B cell (primary cell): ENCODE measurements at regions not wholly inside any gene's neighbourhood (a gene's known extent, or its start where the extent isn't known, plus 50 kb on each side); places are given as distances from the start of the nearest gene placed in this dataset.

Experiments
- ATAC-seq: fragments of 200-7000 bp; cut with Tn5 transposase; one replicate; pipeline ENCODE4 v1.10.0; 2021; ENCODE audit warnings: low read depth, mild to moderate bottlenecking, moderate number of reproducible peaks, moderate library complexity
- CTCF ChIA-PET: fragments of 350-600 bp; sonication (Branson Sonifier 250); formaldehyde crosslinking; loops from one replicate; lab custom pipeline; 2021; ENCODE audit warnings: antibody characterized with exemption, inconsistent platforms; lab: Charles Lee
- POLR2A ChIA-PET: fragments of 350-600 bp; sonication (Branson Sonifier 250); formaldehyde crosslinking; loops from one replicate; lab custom pipeline; 2021; ENCODE audit warnings: antibody characterized with exemption; lab: Charles Lee
- DNase-seq: peaks from one replicate; pipeline ENCODE4 v3.0.0; 2013
- H2AFZ ChIP-seq: 2 replicates; pipeline ENCODE4 v1.6.1; 2012; ENCODE audit warnings: mild to moderate bottlenecking, low read depth, low read length; ENCODE audit not compliant: insufficient read depth, poor library complexity, severe bottlenecking
- H3K27ac ChIP-seq, 2 donors: 1 replicate in 1 of 2; 2 replicates in 1 of 2; pipeline ENCODE4 v1.5.1; 2012 to 2013; ENCODE audit warnings: low read length in 2 of 2, mild to moderate bottlenecking in 2 of 2, moderate library complexity in 1 of 2
- H3K27me3 ChIP-seq, 4 experiments: fragments of 200-600 bp in 1 of 4; sonication (generic) in 1 of 4; replicated peaks in 1 of 4; 1 replicate in 2 of 4; 2 replicates in 2 of 4; pipeline versions ENCODE4 v1.6.1 to v1.7.0; 2013 to 2016; ENCODE audit warnings: low read length in 3 of 4, mild to moderate bottlenecking in 2 of 4, mixed read lengths in 1 of 4, moderate library complexity in 1 of 4; ENCODE audit not compliant: insufficient read depth in 4 of 4, control insufficient read depth in 3 of 4; ENCODE audit errors: control extremely low read depth in 1 of 4
- H3K36me3 ChIP-seq, 2 experiments: replicated peaks in 1 of 2; 1 replicate in 1 of 2; 2 replicates in 1 of 2; pipeline versions ENCODE4 v1.6.1 to v1.7.1; 2013; ENCODE audit warnings: low read length in 1 of 2; ENCODE audit not compliant: insufficient read depth in 2 of 2, control insufficient read depth in 1 of 2; ENCODE audit errors: control extremely low read depth in 1 of 2, extremely low read depth in 1 of 2
- H3K4me1 ChIP-seq, 2 donors: fragments of 200-600 bp in 1 of 2; sonication (generic) in 1 of 2; 1 replicate in 1 of 2; 2 replicates in 1 of 2; pipeline versions ENCODE4 v1.5.1 to v1.6.1; 2013 to 2017; ENCODE audit warnings: low read length in 2 of 2; ENCODE audit not compliant: control insufficient read depth in 2 of 2, insufficient read depth in 2 of 2
- H3K4me2 ChIP-seq: replicated peaks from 2 replicates; pipeline ENCODE3; 2012; ENCODE audit warnings: mild to moderate bottlenecking, low read depth, low read length; ENCODE audit not compliant: poor library complexity, severe bottlenecking
- H3K4me3 ChIP-seq, 5 experiments: fragments of 200-600 bp in 1 of 5; sonication (generic) in 1 of 5; 1 replicate in 3 of 5; 2 replicates in 2 of 5; pipeline versions ENCODE4 v1.5.1 to v1.7.0; 2011 to 2016; ENCODE audit warnings: low read length in 4 of 5, mild to moderate bottlenecking in 4 of 5, low read depth in 2 of 5, control low read depth in 1 of 5, moderate library complexity in 1 of 5; ENCODE audit not compliant: insufficient read depth in 1 of 5; ENCODE audit errors: control extremely low read depth in 1 of 5, extremely low read depth in 1 of 5
- H3K79me2 ChIP-seq: fragments of 200-600 bp; sonication (generic); one replicate; pipeline ENCODE4 v1.6.0; 2016; ENCODE audit warnings: low read length; ENCODE audit not compliant: control insufficient read depth, insufficient read depth
- H3K9ac ChIP-seq: fragments of 200-600 bp; sonication (generic); 2 replicates; pipeline ENCODE4 v1.6.1; 2017; ENCODE audit warnings: mild to moderate bottlenecking, low read length, moderate library complexity
- H3K9me3 ChIP-seq, 3 donors: one replicate each; pipeline versions ENCODE4 v1.6.1 to v1.7.1; 2013; ENCODE audit warnings: low read length in 2 of 3; ENCODE audit not compliant: control insufficient read depth in 2 of 3, insufficient read depth in 1 of 3; ENCODE audit errors: control extremely low read depth in 1 of 3
- H4K20me1 ChIP-seq: 2 replicates; pipeline ENCODE4 v1.6.0; 2012; ENCODE audit warnings: mild to moderate bottlenecking, low read length; ENCODE audit not compliant: insufficient read depth, control insufficient read depth, poor library complexity, severe bottlenecking
- H3K27ac Mint-ChIP-seq: one replicate; pipeline ENCODE4 v1.8.0; 2021; ENCODE audit warnings: mixed read lengths
- H3K27me3 Mint-ChIP-seq: one replicate; pipeline ENCODE4 v1.8.0; 2021; ENCODE audit warnings: mixed read lengths
- H3K4me1 Mint-ChIP-seq: one replicate; pipeline ENCODE4 v1.8.0; 2021; ENCODE audit warnings: mixed read lengths
- H3K4me3 Mint-ChIP-seq: one replicate; pipeline ENCODE4 v1.8.0; 2021; ENCODE audit warnings: mixed read lengths
- H3K9me3 Mint-ChIP-seq: one replicate; pipeline ENCODE4 v1.8.0; 2022; ENCODE audit warnings: mixed read lengths; ENCODE audit not compliant: insufficient read depth
- CTCF ChIP-seq: fragments of 200-600 bp; IDR thresholded peaks from one replicate; pipeline ENCODE4 v1.8.0; 2022; ENCODE audit warnings: antibody characterized with exemption, mild to moderate bottlenecking
- EZH2 ChIP-seq: IDR thresholded peaks from 2 replicates; pipeline ENCODE4 v1.6.1; 2012; ENCODE audit warnings: borderline replicate concordance, low read depth, mild to moderate bottlenecking, moderate library complexity, low read length; ENCODE audit not compliant: insufficient read depth, poor library complexity, severe bottlenecking
- WGBS: methylation state at CpG from one replicate; pipeline ENCODE4 v1.1.5; 2013; ENCODE audit warnings: missing lambda C conversion rate; ENCODE audit not compliant: insufficient coverage; 5-methylcytosine and 5-hydroxymethylcytosine counted together
- intact Hi-C: fragments of 100-400 bp; cut with micrococcal nuclease; formaldehyde crosslinking; loops from one replicate; pipeline ENCODE4 v1.10.0; 2022

GRCh38 chr7:54881816-54882520 lies 123.0 kb upstream of the SEC61G start:
- H3K4me1 ChIP-seq: no peaks in the 10 kb centered on the region
- H3K9ac ChIP-seq: no peak overlapping the region
- Mint-ChIP-seq H3K27ac (no peak overlapping the region), H3K4me3 (no peak overlapping the region), H3K27me3 (peaks cover 8% of the 10 kb centered on the region), H3K4me1 (no peaks in the 10 kb centered on the region), H3K9me3 (no peaks in the 10 kb centered on the region)
- WGBS: 57% methylated on average over 1 of the region's 3 CpGs
- ChIA-PET POLR2A (no interaction called here), CTCF (no interaction called here)
- H3K36me3 ChIP-seq: no peaks in the 10 kb centered on the region
- no peak overlapping the region for H2AFZ ChIP-seq
- H4K20me1 ChIP-seq: no peaks in the 10 kb centered on the region
- H3K79me2 ChIP-seq: no peaks in the 10 kb centered on the region
- TF ChIP-seq EZH2: no peak
- no peak for TF ChIP-seq CTCF
- no peak overlapping the region for H3K27ac ChIP-seq
- no peak for DNase-seq
- H3K9me3 ChIP-seq: no peaks in the 10 kb centered on the region
- no peak overlapping the region for H3K4me3 ChIP-seq
- intact Hi-C loops: no loop called here
- ATAC-seq: no peak
- H3K4me2 ChIP-seq: no peak overlapping the region
- H3K27me3 ChIP-seq: no peaks in the 10 kb centered on the region

GRCh38 chr7:54882694-54883093 lies 123.7 kb upstream of the SEC61G start:
- Histone ChIP-seq H3K36me3 (no peaks in the 10 kb centered on the region), H3K4me1 (no peaks in the 10 kb centered on the region), H3K27me3 (no peaks in the 10 kb centered on the region), H2AFZ (no peak overlapping the region), H4K20me1 (no peaks in the 10 kb centered on the region), H3K9me3 (no peaks in the 10 kb centered on the region), H3K4me3 (no peak overlapping the region), H3K4me2 (no peak overlapping the region), H3K79me2 (no peaks in the 10 kb centered on the region), H3K9ac (no peak overlapping the region), H3K27ac (no peak overlapping the region)
- no peak overlapping the region for H3K27ac Mint-ChIP-seq
- ChIA-PET POLR2A (no interaction called here), CTCF (no interaction called here)
- DNase-seq (no peak), ATAC-seq (no peak)
- intact Hi-C loops: no loop called here
- no CpG with 5 or more reads among the region's 1 CpG for WGBS
- no peak overlapping the region for H3K4me3 Mint-ChIP-seq
- peaks cover 9% of the 10 kb centered on the region for H3K27me3 Mint-ChIP-seq
- H3K9me3 Mint-ChIP-seq: no peaks in the 10 kb centered on the region
- no peaks in the 10 kb centered on the region for H3K4me1 Mint-ChIP-seq
- no peak for TF ChIP-seq EZH2
